T follicular helper cell (primary cell): ENCODE measurements at regions not wholly inside any gene's neighbourhood (a gene's known extent, or its start where the extent isn't known, plus 50 kb on each side); places are given as distances from the start of the nearest gene placed in this dataset.

Experiments
- DNase-seq: peaks from one replicate; pipeline ENCODE4 v3.0.0-alpha.2; 2020; ENCODE audit warnings: low read depth

GRCh38 chr9:80465556-80465955, 893.8 kb downstream of the TLE4 start:
- DNase-seq = no peak

GRCh38 chr9:80449513-80449912, 877.7 kb downstream of the TLE4 start:
- DNase-seq = no peak

GRCh38 chr9:80448996-80449395, 877.2 kb downstream of the TLE4 start:
- DNase-seq = no peak

- no peak for DNase-seq
Observed at GRCh38 chr9:80447876-80448275, 876.1 kb downstream of the TLE4 start.

- DNase-seq = no peak
Observed at GRCh38 chr9:80440724-80441123, 869.0 kb downstream of the TLE4 start.

- DNase-seq = no peak
Observed at GRCh38 chr9:80437825-80438224, 866.1 kb downstream of the TLE4 start.

GRCh38 chr9:80437091-80437640, 865.4 kb downstream of the TLE4 start:
- DNase-seq = no peak

GRCh38 chr9:80435591-80435990, 863.8 kb downstream of the TLE4 start:
- DNase-seq = no peak

GRCh38 chr9:80426992-80427391, 855.2 kb downstream of the TLE4 start:
- no peak for DNase-seq

GRCh38 chr9:80417211-80417773, 845.5 kb downstream of the TLE4 start:
- no peak for DNase-seq

- no peak for DNase-seq
Observed at GRCh38 chr9:80410106-80410505, 838.3 kb downstream of the TLE4 start.

GRCh38 chr9:80407220-80407619, 835.5 kb downstream of the TLE4 start:
- no peak for DNase-seq

GRCh38 chr9:80401243-80401642, 829.5 kb downstream of the TLE4 start:
- no peak for DNase-seq

GRCh38 chr9:80400624-80401230, 829.0 kb downstream of the TLE4 start:
- DNase-seq = no peak

GRCh38 chr9:80399606-80400005, 827.8 kb downstream of the TLE4 start:
- no peak for DNase-seq

GRCh38 chr9:80387828-80388227, 816.1 kb downstream of the TLE4 start:
- DNase-seq = no peak

- DNase-seq = no peak
Observed at GRCh38 chr9:80385246-80385645, 813.5 kb downstream of the TLE4 start.

- DNase-seq = no peak
Observed at GRCh38 chr9:80383331-80383730, 811.6 kb downstream of the TLE4 start.

GRCh38 chr9:80382211-80382891, 810.6 kb downstream of the TLE4 start:
- DNase-seq = no peak

GRCh38 chr9:80380301-80380700, 808.5 kb downstream of the TLE4 start:
- DNase-seq = no peak

GRCh38 chr9:80378669-80379293, 807.0 kb downstream of the TLE4 start:
- DNase-seq = no peak

GRCh38 chr9:80376180-80376579, 804.4 kb downstream of the TLE4 start:
- DNase-seq = no peak

- no peak for DNase-seq
Observed at GRCh38 chr9:80375477-80375876, 803.7 kb downstream of the TLE4 start.
